CD4-positive, alpha-beta memory T cell (primary cell): ENCODE measurements at regions not wholly inside any gene's neighbourhood (a gene's known extent, or its start where the extent isn't known, plus 50 kb on each side); places are given as distances from the start of the nearest gene placed in this dataset.
"Not testable (repeated sequence)": the region's sequence is repeated elsewhere in the genome, so short reads cannot be mapped to it uniquely, and the experiment has no call there.

Experiments
- CTCF ChIA-PET: fragments of 350-600 bp; sonication (Branson Sonifier 250); formaldehyde crosslinking; loops from one replicate; lab custom pipeline; 2021; ENCODE audit warnings: inconsistent platforms; ENCODE audit not compliant: partially characterized antibody; lab: Charles Lee
- POLR2A ChIA-PET: fragments of 350-600 bp; sonication (Branson Sonifier 250); formaldehyde crosslinking; loops from one replicate; lab custom pipeline; 2021; ENCODE audit not compliant: partially characterized antibody; lab: Charles Lee
- DNase-seq, 5 donors: peaks; one replicate each; pipeline versions ENCODE4 v3.0.0 to v3.0.0-alpha.2; 2020 to 2022; ENCODE audit warnings: mixed read lengths in 1 of 5
- H3K27ac ChIP-seq: one replicate; pipeline ENCODE4 v1.7.0; 2013; ENCODE audit warnings: low read depth, low read length
- H3K27me3 ChIP-seq: 2 replicates; pipeline ENCODE4 v1.7.0; 2013; ENCODE audit warnings: mild to moderate bottlenecking, low read length, moderate library complexity; ENCODE audit not compliant: insufficient read depth
- H3K36me3 ChIP-seq: 2 replicates; pipeline ENCODE4 v1.7.0; 2013; ENCODE audit warnings: mild to moderate bottlenecking, low read length, moderate library complexity; ENCODE audit not compliant: insufficient read depth
- H3K4me1 ChIP-seq: 2 replicates; pipeline ENCODE4 v1.7.0; 2013; ENCODE audit warnings: mild to moderate bottlenecking, low read length, moderate library complexity; ENCODE audit not compliant: insufficient read depth
- H3K4me3 ChIP-seq, 2 donors: one replicate each; pipeline ENCODE4 v1.7.0; 2013; ENCODE audit warnings: low read length in 2 of 2, mild to moderate bottlenecking in 1 of 2
- H3K9me3 ChIP-seq, 2 donors: one replicate each; pipeline ENCODE4 v1.7.0; 2013; ENCODE audit warnings: low read length in 2 of 2, control low read depth in 1 of 2; ENCODE audit not compliant: control insufficient read depth in 1 of 2
- H3K27ac Mint-ChIP-seq, 7 donors: one replicate each; pipeline ENCODE4 v1.8.0; 2020 to 2021; ENCODE audit warnings: mixed read lengths in 7 of 7, mild to moderate bottlenecking in 6 of 7, inconsistent platforms in 3 of 7, moderate library complexity in 3 of 7
- H3K27me3 Mint-ChIP-seq, 2 donors: one replicate each; pipeline ENCODE4 v1.8.0; 2020 to 2021; ENCODE audit warnings: mixed read lengths in 2 of 2
- H3K36me3 Mint-ChIP-seq, 2 donors: one replicate each; pipeline ENCODE4 v1.8.0; 2020 to 2021; ENCODE audit warnings: mixed read lengths in 2 of 2, inconsistent platforms in 1 of 2, mild to moderate bottlenecking in 1 of 2
- H3K4me1 Mint-ChIP-seq, 4 donors: one replicate each; pipeline ENCODE4 v1.8.0; 2020 to 2021; ENCODE audit warnings: mixed read lengths in 4 of 4, mild to moderate bottlenecking in 1 of 4
- H3K4me3 Mint-ChIP-seq, 8 donors: one replicate each; pipeline ENCODE4 v1.8.0; 2020 to 2021; ENCODE audit warnings: mixed read lengths in 8 of 8, mild to moderate bottlenecking in 7 of 8, moderate library complexity in 6 of 8, inconsistent platforms in 3 of 8
- H3K9me3 Mint-ChIP-seq, 8 donors: one replicate each; pipeline ENCODE4 v1.8.0; 2020 to 2021; ENCODE audit warnings: mixed read lengths in 8 of 8, mild to moderate bottlenecking in 5 of 8, inconsistent platforms in 3 of 8, moderate library complexity in 1 of 8
- intact Hi-C: fragments of 100-400 bp; cut with micrococcal nuclease; formaldehyde crosslinking; loops from one replicate; pipeline ENCODE4 v1.15.1; 2023

DNA sequence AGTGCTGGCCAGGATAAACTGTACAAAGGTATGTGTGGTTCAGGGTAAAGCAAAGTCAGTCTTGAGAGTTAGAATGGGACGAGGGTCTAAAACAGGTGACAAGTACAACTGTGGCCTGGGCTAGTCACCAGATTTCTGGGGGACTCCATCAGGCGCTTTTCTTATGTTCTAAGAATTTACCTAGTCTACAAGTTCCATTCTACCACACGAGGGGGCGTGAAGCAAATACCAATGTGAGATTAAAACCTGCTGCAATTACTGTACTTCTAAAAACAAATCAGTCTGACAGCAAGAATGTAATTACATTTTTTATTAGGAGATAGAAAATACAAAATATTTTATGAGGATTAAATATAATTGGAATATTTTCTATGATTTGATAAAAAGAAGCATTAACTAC lies 146.5 kb downstream of the ALOX5 start:
- no peaks in the 10 kb centered on the region for H3K36me3 ChIP-seq
- Mint-ChIP-seq H3K27me3 (no peaks in the 10 kb centered on the region), H3K4me3 (no peak overlapping the region), H3K27ac (no peak overlapping the region), H3K36me3 (peaks cover 16 to 17% of the 10 kb centered on the region in 2 donors), H3K9me3 (no peaks in the 10 kb centered on the region), H3K4me1 (peaks cover 10 to 23% (median 19%) of the 10 kb centered on the region in 4 donors)
- intact Hi-C loops: no loop called here
- H3K4me3 ChIP-seq: no peak overlapping the region
- H3K9me3 ChIP-seq: no peaks in the 10 kb centered on the region
- no peak for DNase-seq
- no peaks in the 10 kb centered on the region for H3K4me1 ChIP-seq
- ChIA-PET CTCF (no interaction called here), POLR2A (no interaction called here)
- H3K27ac ChIP-seq: no peak overlapping the region
- no peaks in the 10 kb centered on the region for H3K27me3 ChIP-seq

DNA sequence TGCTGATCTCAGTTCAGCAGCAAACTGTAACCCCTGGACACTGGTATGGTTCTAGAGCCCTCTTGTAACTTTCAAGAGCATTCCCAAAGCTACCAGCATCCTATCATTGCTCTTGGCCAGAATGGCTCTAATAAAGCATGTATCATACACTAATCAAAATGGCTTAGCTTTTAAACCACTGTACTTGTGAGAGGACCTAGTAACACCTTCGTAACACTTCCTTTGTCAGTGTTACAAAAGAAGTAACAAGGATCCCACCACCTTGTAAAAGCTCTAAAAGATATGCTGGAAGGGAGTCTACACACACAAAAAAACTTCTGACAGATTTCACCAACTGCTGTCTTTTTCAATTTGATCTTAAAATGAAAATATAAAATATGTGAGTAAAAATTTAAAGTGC lies 144.7 kb downstream of the ALOX5 start:
- H3K27me3 Mint-ChIP-seq: no peaks in the 10 kb centered on the region
- intact Hi-C loops: no loop called here
- no peaks in the 10 kb centered on the region for H3K36me3 ChIP-seq
- no peaks in the 10 kb centered on the region for H3K27me3 ChIP-seq
- no peak overlapping the region for H3K27ac Mint-ChIP-seq
- peaks cover 15 to 35% (median 21%) of the 10 kb centered on the region in 4 donors for H3K4me1 Mint-ChIP-seq
- H3K9me3 Mint-ChIP-seq: no peaks in the 10 kb centered on the region
- H3K9me3 ChIP-seq: no peaks in the 10 kb centered on the region
- ChIA-PET POLR2A (no interaction called here), CTCF (no interaction called here)
- no peak overlapping the region for H3K27ac ChIP-seq
- no peak for DNase-seq
- no peak overlapping the region for H3K4me3 Mint-ChIP-seq
- H3K4me3 ChIP-seq: no peak overlapping the region
- H3K36me3 Mint-ChIP-seq: peaks cover 12 to 16% of the 10 kb centered on the region in 2 donors
- H3K4me1 ChIP-seq: no peaks in the 10 kb centered on the region

DNA sequence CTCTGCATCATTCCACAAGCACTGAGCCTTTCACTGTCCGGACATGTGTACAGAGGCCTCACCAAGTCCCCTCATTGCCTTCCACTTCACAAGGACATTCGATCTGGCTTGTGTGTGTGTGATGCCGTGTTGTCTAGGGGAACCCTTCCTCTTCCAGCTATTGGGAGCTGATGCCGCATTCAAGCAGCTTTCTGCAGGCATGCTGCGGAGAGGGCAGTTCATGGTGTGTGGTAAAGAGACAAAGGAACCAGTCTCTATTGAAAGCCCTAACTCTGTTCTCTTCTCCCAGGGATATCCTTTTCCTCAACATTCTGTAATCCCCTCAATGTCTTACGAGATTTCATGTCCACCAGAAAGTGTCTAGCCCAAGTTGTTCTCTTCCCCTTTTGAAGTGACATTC lies 141.6 kb downstream of the ALOX5 start:
- H3K36me3 Mint-ChIP-seq: peaks cover 12 to 16% of the 10 kb centered on the region in 2 donors
- DNase-seq: no peak
- H3K4me3 Mint-ChIP-seq: peak overlapping the region in 1 of 8 donors; percentile 23
- no peaks in the 10 kb centered on the region for H3K27me3 ChIP-seq
- no peak overlapping the region for H3K4me3 ChIP-seq
- no peaks in the 10 kb centered on the region for H3K4me1 ChIP-seq
- H3K27ac Mint-ChIP-seq: no peak overlapping the region
- H3K4me1 Mint-ChIP-seq: peaks cover 12 to 35% (median 17%) of the 10 kb centered on the region in 4 donors
- H3K27ac ChIP-seq: no peak overlapping the region
- intact Hi-C loops: no loop called here
- H3K36me3 ChIP-seq: no peaks in the 10 kb centered on the region
- no peaks in the 10 kb centered on the region for H3K9me3 ChIP-seq
- ChIA-PET POLR2A (no interaction called here), CTCF (no interaction called here)
- no peaks in the 10 kb centered on the region for H3K27me3 Mint-ChIP-seq
- no peaks in the 10 kb centered on the region for H3K9me3 Mint-ChIP-seq

DNA sequence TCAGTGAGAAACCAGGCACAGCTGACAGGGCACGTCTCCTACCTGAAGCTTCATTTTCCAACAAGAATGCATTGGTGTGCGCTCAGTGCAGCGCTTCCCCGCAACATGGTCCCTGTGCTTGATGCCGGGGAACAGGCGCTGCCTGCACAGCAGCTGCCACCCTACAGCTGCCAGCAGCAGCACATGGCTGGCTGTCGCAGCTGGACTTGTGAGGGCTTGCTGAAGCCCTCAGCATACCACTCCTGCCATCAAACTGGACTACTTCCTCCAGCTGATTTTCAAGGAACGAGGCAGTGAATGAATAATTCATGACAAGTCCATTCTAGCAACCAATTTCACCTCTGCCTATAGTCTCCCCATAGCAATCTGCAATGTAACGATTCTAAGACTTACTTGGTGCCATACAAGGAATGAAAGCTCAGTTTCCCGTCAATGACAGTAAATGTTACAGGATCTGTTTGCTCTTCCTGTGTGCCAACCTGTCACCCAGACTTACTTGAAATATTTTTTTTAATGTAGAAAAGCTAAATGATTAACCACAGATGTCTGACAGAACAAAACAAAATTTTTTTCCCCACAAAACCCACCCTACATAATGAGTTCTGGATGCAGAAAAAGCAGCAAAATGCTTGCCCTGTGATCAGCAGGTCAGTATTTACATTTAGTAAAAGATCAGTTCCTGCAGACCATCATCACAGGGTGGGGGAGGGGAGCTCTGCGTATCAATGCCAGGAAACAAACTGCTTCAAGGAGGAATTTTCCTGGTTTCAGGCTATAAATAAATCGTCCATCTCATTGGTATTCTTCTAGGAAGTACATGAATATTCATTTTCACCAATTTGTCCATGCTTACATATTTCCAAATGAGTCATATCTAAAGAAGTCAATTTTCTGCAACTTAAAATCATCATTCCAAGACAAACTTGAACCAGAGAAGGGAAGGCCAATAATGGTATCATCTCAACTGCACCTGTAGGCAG lies 140.6 kb downstream of the ALOX5 start:
- no peak overlapping the region for H3K4me3 ChIP-seq
- no peaks in the 10 kb centered on the region for H3K4me1 ChIP-seq
- Mint-ChIP-seq H3K36me3 (peaks cover 12 to 17% of the 10 kb centered on the region in 2 donors), H3K4me3 (no peak overlapping the region), H3K9me3 (no peaks in the 10 kb centered on the region), H3K4me1 (peaks cover 12 to 36% (median 19%) of the 10 kb centered on the region in 4 donors), H3K27me3 (no peaks in the 10 kb centered on the region), H3K27ac (no peak overlapping the region)
- DNase-seq: no peak
- no peaks in the 10 kb centered on the region for H3K36me3 ChIP-seq
- H3K27me3 ChIP-seq: no peaks in the 10 kb centered on the region
- POLR2A ChIA-PET: no interaction called here
- intact Hi-C loops: no loop called here
- CTCF ChIA-PET: no interaction called here
- H3K9me3 ChIP-seq: no peaks in the 10 kb centered on the region
- no peak overlapping the region for H3K27ac ChIP-seq

DNA sequence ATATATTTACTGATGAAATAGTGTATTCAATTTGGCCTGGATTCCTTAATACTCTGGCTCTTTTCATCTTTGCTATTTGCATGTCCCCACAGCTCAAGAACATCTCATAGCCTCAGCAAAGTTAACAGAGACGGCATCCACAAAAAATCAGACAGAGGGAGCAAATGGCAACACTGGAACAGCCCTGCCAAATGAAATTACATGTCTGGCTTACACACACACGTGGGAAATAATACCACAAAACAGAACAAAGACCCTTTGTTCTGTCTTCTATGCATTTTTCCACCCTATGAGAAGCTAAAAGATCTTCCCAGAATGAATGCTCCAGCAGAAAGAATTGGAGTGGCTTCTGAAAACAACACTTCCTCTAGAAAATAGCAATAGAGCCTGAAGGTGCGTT lies 139.5 kb downstream of the ALOX5 start:
- no peaks in the 10 kb centered on the region for H3K36me3 ChIP-seq
- CTCF ChIA-PET: no interaction called here
- no peak overlapping the region for H3K27ac Mint-ChIP-seq
- H3K9me3 ChIP-seq: no peaks in the 10 kb centered on the region
- POLR2A ChIA-PET: no interaction called here
- peaks cover 9 to 33% (median 19%) of the 10 kb centered on the region in 4 donors for H3K4me1 Mint-ChIP-seq
- intact Hi-C loops: no loop called here
- no peaks in the 10 kb centered on the region for H3K4me1 ChIP-seq
- peaks cover 12 to 16% of the 10 kb centered on the region in 2 donors for H3K36me3 Mint-ChIP-seq
- H3K4me3 ChIP-seq: no peak overlapping the region
- no peak overlapping the region for H3K4me3 Mint-ChIP-seq
- no peak overlapping the region for H3K27ac ChIP-seq
- no peaks in the 10 kb centered on the region for H3K27me3 ChIP-seq
- H3K27me3 Mint-ChIP-seq: no peaks in the 10 kb centered on the region
- no peak for DNase-seq
- H3K9me3 Mint-ChIP-seq: no peaks in the 10 kb centered on the region

DNA sequence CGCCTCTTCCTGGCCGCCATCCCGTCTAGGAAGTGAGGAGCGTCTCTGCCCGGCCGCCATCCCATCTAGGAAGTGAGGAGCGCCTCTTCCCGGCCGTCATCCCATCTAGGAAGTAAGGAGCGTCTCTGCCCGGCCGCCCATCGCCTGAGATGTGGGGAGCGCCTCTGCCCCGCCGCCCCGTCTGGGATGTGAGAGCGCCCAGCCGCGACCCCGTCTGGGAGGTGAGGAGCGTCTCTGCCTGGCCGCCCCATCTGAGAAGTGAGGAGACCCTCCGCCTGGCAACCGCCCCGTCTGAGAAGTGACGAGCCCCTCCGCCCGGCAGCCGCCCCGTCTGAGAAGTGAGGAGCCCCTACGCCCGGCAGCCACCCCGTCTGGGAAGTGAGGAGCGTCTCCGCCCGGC lies 137.9 kb downstream of the ALOX5 start:
- H3K4me3 ChIP-seq, H3K27me3 Mint-ChIP-seq, H3K27ac ChIP-seq, H3K4me3 Mint-ChIP-seq, POLR2A ChIA-PET, H3K36me3 ChIP-seq, H3K27me3 ChIP-seq, H3K9me3 Mint-ChIP-seq, H3K9me3 ChIP-seq, H3K27ac Mint-ChIP-seq, intact Hi-C loops, H3K4me1 ChIP-seq, CTCF ChIA-PET, DNase-seq: not testable (repeated sequence)
- Mint-ChIP-seq H3K4me1 (peaks cover 9 to 23% (median 19%) of the 10 kb centered on the region in 4 donors), H3K36me3 (peaks cover 8 to 13% of the 10 kb centered on the region in 2 donors)

DNA sequence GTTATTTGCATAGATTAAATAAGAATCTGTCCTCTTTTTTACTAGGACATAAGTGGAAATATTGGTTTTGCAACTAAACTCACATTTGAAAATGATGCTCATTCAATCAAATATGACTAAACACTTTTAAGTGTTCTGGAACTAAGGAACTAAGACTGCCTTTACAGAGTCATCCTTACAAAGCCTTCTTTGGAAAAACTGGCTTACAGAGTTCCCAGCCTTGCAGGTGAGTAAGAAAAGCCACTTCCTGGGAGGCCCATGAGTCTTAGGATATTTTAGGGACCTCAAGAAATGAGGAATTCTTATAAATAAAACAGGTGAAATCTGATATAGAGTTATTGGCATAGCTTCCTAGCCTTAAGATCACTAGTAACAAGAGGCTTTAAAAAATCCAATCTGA lies 135.5 kb downstream of the ALOX5 start:
- Mint-ChIP-seq H3K27me3 (no peaks in the 10 kb centered on the region), H3K4me3 (no peak overlapping the region), H3K4me1 (peaks cover 2 to 14% (median 11%) of the 10 kb centered on the region in 4 donors), H3K9me3 (no peaks in the 10 kb centered on the region), H3K27ac (no peak overlapping the region), H3K36me3 (peaks cover 0 to 3% of the 10 kb centered on the region in 2 donors)
- DNase-seq: no peak
- POLR2A ChIA-PET: no interaction called here
- H3K27ac ChIP-seq: no peak overlapping the region
- H3K4me1 ChIP-seq: no peaks in the 10 kb centered on the region
- CTCF ChIA-PET: no interaction called here
- no peaks in the 10 kb centered on the region for H3K36me3 ChIP-seq
- no peaks in the 10 kb centered on the region for H3K27me3 ChIP-seq
- intact Hi-C loops: no loop called here
- H3K9me3 ChIP-seq: no peaks in the 10 kb centered on the region
- H3K4me3 ChIP-seq: no peak overlapping the region
